ENCODE measurements at regions not wholly inside any gene's neighbourhood (a gene's known extent, or its start where the extent isn't known, plus 50 kb on each side); places are given as distances from the start of the nearest gene placed in this dataset.

GRCh38 chr4:14072506-14072905 lies 445.0 kb upstream of the BOD1L1 start:
- Histone ChIP-seq H3K36me3 (ENCODE audit: insufficient read depth in 1 of 2, low read depth in 1 of 2) (no peaks in the 10 kb centered on the region), H3K9me3 (peaks cover 3% of the 10 kb centered on the region), H3K4me1 (no peaks in the 10 kb centered on the region), H3K27me3 (ENCODE audit: insufficient read depth in 3 of 3, low read length in 2 of 3) (no peaks in the 10 kb centered on the region), H3K4me3 (no peak overlapping the region), H3K27ac (no peak overlapping the region)
- intact Hi-C loops (cut with DNase I) = no loop called here
- TF ChIP-seq, protein P1, sequence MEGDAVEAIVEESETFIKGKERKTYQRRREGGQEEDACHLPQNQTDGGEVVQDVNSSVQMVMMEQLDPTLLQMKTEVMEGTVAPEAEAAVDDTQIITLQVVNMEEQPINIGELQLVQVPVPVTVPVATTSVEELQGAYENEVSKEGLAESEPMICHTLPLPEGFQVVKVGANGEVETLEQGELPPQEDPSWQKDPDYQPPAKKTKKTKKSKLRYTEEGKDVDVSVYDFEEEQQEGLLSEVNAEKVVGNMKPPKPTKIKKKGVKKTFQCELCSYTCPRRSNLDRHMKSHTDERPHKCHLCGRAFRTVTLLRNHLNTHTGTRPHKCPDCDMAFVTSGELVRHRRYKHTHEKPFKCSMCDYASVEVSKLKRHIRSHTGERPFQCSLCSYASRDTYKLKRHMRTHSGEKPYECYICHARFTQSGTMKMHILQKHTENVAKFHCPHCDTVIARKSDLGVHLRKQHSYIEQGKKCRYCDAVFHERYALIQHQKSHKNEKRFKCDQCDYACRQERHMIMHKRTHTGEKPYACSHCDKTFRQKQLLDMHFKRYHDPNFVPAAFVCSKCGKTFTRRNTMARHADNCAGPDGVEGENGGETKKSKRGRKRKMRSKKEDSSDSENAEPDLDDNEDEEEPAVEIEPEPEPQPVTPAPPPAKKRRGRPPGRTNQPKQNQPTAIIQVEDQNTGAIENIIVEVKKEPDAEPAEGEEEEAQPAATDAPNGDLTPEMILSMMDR (IDR thresholded peaks at IDR 0.05) = no peak
- no peak for DNase-seq
- ATAC-seq = no peak

DNA sequence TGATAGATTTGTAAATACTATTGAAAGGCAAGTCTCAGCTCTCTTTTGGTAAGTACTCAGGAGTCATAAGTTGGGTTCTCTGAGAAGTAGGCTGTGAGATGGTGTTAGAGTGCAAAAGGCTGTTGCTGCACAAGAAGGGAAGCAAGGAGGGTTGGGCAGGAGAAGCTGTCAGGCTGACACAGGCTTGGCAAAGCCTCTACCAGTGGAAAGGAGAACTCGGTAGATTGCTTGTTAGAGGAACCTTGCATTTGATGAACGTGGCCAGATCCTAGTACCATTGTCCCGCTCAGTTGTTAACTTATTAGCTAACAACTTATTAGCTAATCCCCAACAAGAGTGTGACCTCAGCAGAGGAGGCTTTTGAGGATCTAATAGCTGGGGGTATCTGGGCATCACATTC lies 449.3 kb upstream of the BOD1L1 start:
- H3K27ac ChIP-seq = no peak overlapping the region
- H3K9me3 ChIP-seq = peaks cover 3% of the 10 kb centered on the region
- no peaks in the 10 kb centered on the region for H3K36me3 ChIP-seq (ENCODE audit: insufficient read depth in 1 of 2, low read depth in 1 of 2)
- DNase-seq (no peak), ATAC-seq (no peak)
- no peak overlapping the region for H3K4me3 ChIP-seq
- intact Hi-C loops (cut with DNase I) = no loop called here
- WGBS, 3 donors = 82 to 87% (median 85%) methylated on average over 3 of the region's 3 CpGs
- TF ChIP-seq, protein P1 (IDR thresholded peaks at IDR 0.05) = no peak
- no peaks in the 10 kb centered on the region for H3K4me1 ChIP-seq
- H3K27me3 ChIP-seq (ENCODE audit: insufficient read depth in 3 of 3, low read length in 2 of 3) = no peaks in the 10 kb centered on the region

- ATAC-seq (no peak), DNase-seq (no peak)
- Histone ChIP-seq H3K36me3 (ENCODE audit: insufficient read depth in 1 of 2, low read depth in 1 of 2) (no peaks in the 10 kb centered on the region), H3K9me3 (peaks cover under 1% of the 10 kb centered on the region), H3K4me3 (no peak overlapping the region), H3K27me3 (ENCODE audit: insufficient read depth in 3 of 3, low read length in 2 of 3) (no peaks in the 10 kb centered on the region), H3K4me1 (no peaks in the 10 kb centered on the region), H3K27ac (no peak overlapping the region)
- TF ChIP-seq, protein P1 (IDR thresholded peaks at IDR 0.05) = no peak
- intact Hi-C loops (cut with DNase I) = no loop called here
- 76 to 92% (median 80%) methylated on average over 3 of the region's 3 CpGs for WGBS, 3 donors
Observed at GRCh38 chr4:14078326-14078725, 450.8 kb upstream of the BOD1L1 start.

GRCh38 chr4:14079601-14080000 lies 452.1 kb upstream of the BOD1L1 start:
- ATAC-seq (no peak), DNase-seq (no peak)
- Histone ChIP-seq H3K27ac (no peak overlapping the region), H3K4me1 (no peaks in the 10 kb centered on the region), H3K4me3 (no peak overlapping the region), H3K27me3 (ENCODE audit: insufficient read depth in 3 of 3, low read length in 2 of 3) (no peaks in the 10 kb centered on the region), H3K36me3 (ENCODE audit: insufficient read depth in 1 of 2, low read depth in 1 of 2) (no peaks in the 10 kb centered on the region), H3K9me3 (no peaks in the 10 kb centered on the region)
- intact Hi-C loops (cut with DNase I) = no loop called here
- TF ChIP-seq, protein P1 (IDR thresholded peaks at IDR 0.05) = no peak
- 76 to 88% (median 82%) methylated on average over 1 of the region's 1 CpG for WGBS, 3 donors

- H3K27me3 ChIP-seq (ENCODE audit: insufficient read depth in 3 of 3, low read length in 2 of 3) = no peaks in the 10 kb centered on the region
- no peaks in the 10 kb centered on the region for H3K4me1 ChIP-seq
- no peaks in the 10 kb centered on the region for H3K36me3 ChIP-seq (ENCODE audit: insufficient read depth in 1 of 2, low read depth in 1 of 2)
- TF ChIP-seq, protein P1 (IDR thresholded peaks at IDR 0.05) = no peak
- DNase-seq (no peak), ATAC-seq (no peak)
- intact Hi-C loops (cut with DNase I) = no loop called here
- H3K9me3 ChIP-seq = no peaks in the 10 kb centered on the region
- H3K4me3 ChIP-seq = no peak overlapping the region
- H3K27ac ChIP-seq = no peak overlapping the region
- WGBS, 3 donors = 16 to 18% (median 16%) methylated on average over 3 of the region's 3 CpGs
Observed at GRCh38 chr4:14083150-14083549, 455.6 kb upstream of the BOD1L1 start.
